H9 (cell line): ENCODE measurements at regions not wholly inside any gene's neighbourhood (a gene's known extent, or its start where the extent isn't known, plus 50 kb on each side); places are given as distances from the start of the nearest gene placed in this dataset.

Experiments used
- DNase-seq: peaks from one replicate; pipeline ENCODE4 v3.0.0-alpha.2; 2017
- H2AFZ ChIP-seq: one replicate; pipeline ENCODE4 v1.6.1; 2013; ENCODE audit warnings: mild to moderate bottlenecking, low read length, control low read depth, moderate library complexity
- H2AK5ac ChIP-seq: 2 replicates; pipeline ENCODE4 v1.6.1; 2013; ENCODE audit warnings: low read length, control low read depth, mixed read lengths; ENCODE audit not compliant: insufficient read length
- H2BK120ac ChIP-seq: one replicate; pipeline ENCODE4 v1.6.1; 2013; ENCODE audit warnings: low read depth, mild to moderate bottlenecking, low read length, control low read depth, inconsistent platforms; ENCODE audit not compliant: poor library complexity, severe bottlenecking
- H2BK12ac ChIP-seq: 2 replicates; pipeline ENCODE4 v1.6.1; 2013; ENCODE audit warnings: low read length, control low read depth, mixed read lengths, low read depth; ENCODE audit not compliant: insufficient read length
- H2BK15ac ChIP-seq: 2 replicates; pipeline ENCODE4 v1.6.1; 2013; ENCODE audit warnings: low read depth, low read length, control low read depth
- H2BK20ac ChIP-seq: one replicate; pipeline ENCODE4 v1.6.1; 2013; ENCODE audit warnings: low read depth, mild to moderate bottlenecking, low read length, control low read depth, inconsistent platforms; ENCODE audit not compliant: poor library complexity, severe bottlenecking
- H2BK5ac ChIP-seq: 2 replicates; pipeline ENCODE4 v1.6.1; 2013; ENCODE audit warnings: low read length, control low read depth, mixed read lengths; ENCODE audit not compliant: insufficient read length
- H3K14ac ChIP-seq: 2 replicates; pipeline ENCODE4 v1.6.1; 2013; ENCODE audit warnings: low read length, control low read depth; ENCODE audit not compliant: insufficient read depth
- H3K18ac ChIP-seq: 2 replicates; pipeline ENCODE4 v1.6.1; 2013; ENCODE audit warnings: low read depth, mild to moderate bottlenecking, mixed read lengths, low read length, control low read depth; ENCODE audit not compliant: insufficient read length
- H3K23ac ChIP-seq: 2 replicates; pipeline ENCODE4 v1.6.1; 2013; ENCODE audit warnings: low read length, control low read depth, mixed read lengths, low read depth; ENCODE audit not compliant: insufficient read length
- H3K23me2 ChIP-seq: 2 replicates; pipeline ENCODE4 v1.6.1; 2013; ENCODE audit warnings: low read depth, mild to moderate bottlenecking, mixed read lengths, low read length, control low read depth; ENCODE audit not compliant: insufficient read length, poor library complexity, severe bottlenecking
- H3K27ac ChIP-seq: 2 replicates; pipeline ENCODE4 v1.5.1; 2013; ENCODE audit warnings: low read length, control low read depth, mixed read lengths, low read depth; ENCODE audit not compliant: insufficient read length
- H3K27me3 ChIP-seq: 2 replicates; pipeline ENCODE4 v1.6.1; 2013; ENCODE audit warnings: low read length, control low read depth, inconsistent platforms; ENCODE audit not compliant: insufficient read depth
- H3K4ac ChIP-seq: 2 replicates; pipeline ENCODE4 v1.6.1; 2013; ENCODE audit warnings: low read depth, mild to moderate bottlenecking, control low read depth, inconsistent platforms, low read length, moderate library complexity
- H3K4me1 ChIP-seq: 2 replicates; pipeline ENCODE4 v1.6.1; 2013; ENCODE audit warnings: low read length, control low read depth, inconsistent platforms; ENCODE audit not compliant: insufficient read depth
- H3K4me2 ChIP-seq: 2 replicates; pipeline ENCODE4 v1.6.1; 2013; ENCODE audit warnings: low read length, control low read depth, mixed read lengths; ENCODE audit not compliant: insufficient read length, insufficient read depth
- H3K56ac ChIP-seq: 2 replicates; pipeline ENCODE4 v1.6.1; 2013; ENCODE audit warnings: low read depth, mild to moderate bottlenecking, mixed read lengths, low read length, control low read depth; ENCODE audit not compliant: insufficient read length
- H3K79me1 ChIP-seq: 2 replicates; pipeline ENCODE4 v1.6.1; 2013; ENCODE audit warnings: low read depth, mild to moderate bottlenecking, moderate library complexity, low read length, control low read depth, inconsistent platforms; ENCODE audit not compliant: insufficient read depth, poor library complexity, severe bottlenecking
- H3K79me2 ChIP-seq: 2 replicates; pipeline ENCODE4 v1.6.1; 2013; ENCODE audit warnings: low read length, control low read depth, inconsistent platforms; ENCODE audit not compliant: insufficient read depth
- H3K9ac ChIP-seq: 2 replicates; pipeline ENCODE4 v1.6.1; 2013; ENCODE audit warnings: low read length, control low read depth, mixed read lengths; ENCODE audit not compliant: insufficient read length; ENCODE audit errors: extremely low read depth
- H3K9me3 ChIP-seq: one replicate; pipeline ENCODE4 v1.6.1; 2013; ENCODE audit warnings: low read depth, low read length, inconsistent platforms; ENCODE audit not compliant: control insufficient read depth
- H3T11ph ChIP-seq: one replicate; pipeline ENCODE4 v1.6.1; 2013; ENCODE audit warnings: mild to moderate bottlenecking, low read length, control low read depth, inconsistent platforms
- H4K20me1 ChIP-seq: one replicate; pipeline ENCODE4 v1.6.1; 2013; ENCODE audit not compliant: control insufficient read depth, insufficient read length, insufficient read depth
- H4K5ac ChIP-seq: 2 replicates; pipeline ENCODE4 v1.6.1; 2013; ENCODE audit warnings: low read depth, mild to moderate bottlenecking, mixed read lengths, low read length, control low read depth; ENCODE audit not compliant: insufficient read length
- H4K8ac ChIP-seq: replicated peaks from 2 replicates; pipeline ENCODE4 v1.6.1; 2013; ENCODE audit warnings: low read length, control low read depth, mixed read lengths, low read depth; ENCODE audit not compliant: insufficient read length
- H4K91ac ChIP-seq: 2 replicates; pipeline ENCODE4 v1.6.1; 2013; ENCODE audit warnings: low read depth, mild to moderate bottlenecking, moderate library complexity, mixed read lengths, low read length, control low read depth; ENCODE audit not compliant: insufficient read length
- H3K27ac Mint-ChIP-seq, 3 experiments: 2 replicates in 2 of 3; 3 replicates in 1 of 3; pipeline ENCODE4 v1.8.0; 2020 to 2021; ENCODE audit warnings: mixed read lengths in 3 of 3, mild to moderate bottlenecking in 1 of 3, moderate library complexity in 1 of 3
- H3K27me3 Mint-ChIP-seq: 2 replicates; pipeline ENCODE4 v1.8.0; 2021; ENCODE audit warnings: low read depth, mild to moderate bottlenecking, moderate library complexity, mixed read lengths
- H3K36me3 Mint-ChIP-seq, 3 experiments: 2 replicates in 2 of 3; 3 replicates in 1 of 3; pipeline ENCODE4 v1.8.0; 2020 to 2021; ENCODE audit warnings: low read depth in 3 of 3, mixed read lengths in 3 of 3; ENCODE audit not compliant: insufficient read depth in 1 of 3
- H3K4me1 Mint-ChIP-seq, 2 experiments: 2 replicates each; pipeline ENCODE4 v1.8.0; 2020; ENCODE audit warnings: mixed read lengths in 2 of 2
- H3K4me3 Mint-ChIP-seq, 2 experiments: 2 replicates in 1 of 2; 3 replicates in 1 of 2; pipeline ENCODE4 v1.8.0; 2020 to 2021; ENCODE audit warnings: mild to moderate bottlenecking in 2 of 2, mixed read lengths in 2 of 2, moderate library complexity in 1 of 2
- H3K9me3 Mint-ChIP-seq, 2 experiments: 2 replicates in 1 of 2; 3 replicates in 1 of 2; pipeline ENCODE4 v1.8.0; 2020; ENCODE audit warnings: mild to moderate bottlenecking in 2 of 2, mixed read lengths in 2 of 2, moderate library complexity in 1 of 2
- CTCF ChIP-seq: fragments of 200-600 bp; sonication (generic); conservative IDR thresholded peaks from 3 replicates; pipeline ENCODE4 v1.8.0; 2021; ENCODE audit warnings: antibody characterized with exemption, mild to moderate bottlenecking
- WGBS: extraction: QIAGEN DNeasy Blood & Tissue Kit; methylation state at CpG from one replicate; pipeline ENCODE4 v1.1.7; 2013; ENCODE audit warnings: missing lambda C conversion rate, low lambda C conversion rate, mixed read lengths; ENCODE audit not compliant: insufficient read length; ENCODE audit errors: extremely low coverage; 5-methylcytosine and 5-hydroxymethylcytosine counted together

- H4K91ac ChIP-seq = no peak overlapping the region
- Mint-ChIP-seq H3K9me3 (peaks cover 18 to 21% of the 10 kb centered on the region in 2 experiments), H3K27me3 (no peaks in the 10 kb centered on the region), H3K4me1 (no peaks in the 10 kb centered on the region), H3K27ac (no peak overlapping the region), H3K4me3 (no peak overlapping the region), H3K36me3 (peaks cover 0 to 31% (median under 1%) of the 10 kb centered on the region in 3 experiments; a peak in 5 of 7 replicates)
- H2BK15ac ChIP-seq = no peak overlapping the region
- no peak overlapping the region for H3T11ph ChIP-seq
- H3K4ac ChIP-seq = no peak overlapping the region
- H2AK5ac ChIP-seq = no peak overlapping the region
- no peak overlapping the region for H3K14ac ChIP-seq
- H3K4me1 ChIP-seq = no peaks in the 10 kb centered on the region
- no peak for DNase-seq
- H3K27ac ChIP-seq = no peak overlapping the region
- H2BK120ac ChIP-seq = no peak overlapping the region
- no peak overlapping the region for H2BK20ac ChIP-seq
- no peak overlapping the region for H3K9ac ChIP-seq
- H3K27me3 ChIP-seq = no peaks in the 10 kb centered on the region
- no peak overlapping the region for H4K8ac ChIP-seq
- H3K23ac ChIP-seq = no peak overlapping the region
- H3K9me3 ChIP-seq = no peaks in the 10 kb centered on the region
- no peak for TF ChIP-seq CTCF
- H3K18ac ChIP-seq = no peak overlapping the region
- H3K4me2 ChIP-seq = no peak overlapping the region
- WGBS = no CpG with 5 or more reads among the region's 7 CpGs
- no peak overlapping the region for H4K5ac ChIP-seq
- no peaks in the 10 kb centered on the region for H3K79me1 ChIP-seq
- no peaks in the 10 kb centered on the region for H4K20me1 ChIP-seq
- no peak overlapping the region for H2BK5ac ChIP-seq
- H3K56ac ChIP-seq = no peak overlapping the region
- H2AFZ ChIP-seq = no peak overlapping the region
- H2BK12ac ChIP-seq = no peak overlapping the region
- no peaks in the 10 kb centered on the region for H3K23me2 ChIP-seq
- no peaks in the 10 kb centered on the region for H3K79me2 ChIP-seq
Observed at GRCh38 chr4:44791831-44792230, 65.5 kb upstream of the GNPDA2 start.
